GM12878 (cell line): ENCODE measurements at regions not wholly inside any gene's neighbourhood (a gene's known extent, or its start where the extent isn't known, plus 50 kb on each side); places are given as distances from the start of the nearest gene placed in this dataset. TPM values are rescaled to one million over a fixed set of nuclear protein-coding genes. Genes with fewer than 3 reads are reported as not detected.

ENCODE experiments used
- ATAC-seq: fragments of 200-7000 bp; cut with Tn5 transposase; 3 replicates; pipeline ENCODE4 v1.9.1; 2020; ENCODE audit warnings: mild to moderate bottlenecking, moderate library complexity
- BruUV-seq: library from RNA; stranded (reverse); fragments of 400-500 nt; replicated peaks from 2 replicates; lab custom pipeline; 2021; lab: Mats Ljungman, UMichigan
- CTCF ChIA-PET: fragments of 300-600 bp; sonication (Branson Sonifier 250); formaldehyde crosslinking; extraction: SDS; loops from one replicate; lab custom pipeline; 2021; ENCODE audit warnings: inconsistent platforms; lab: Yijun Ruan, JAX
- POLR2A ChIA-PET: fragments of 350-600 bp; formaldehyde crosslinking; extraction: SDS; loops from one replicate; lab custom pipeline; 2021; ENCODE audit warnings: inconsistent platforms; lab: Charles Lee
- RAD21 ChIA-PET: fragments of 300-600 bp; sonication (Branson Sonifier 250); formaldehyde crosslinking; loops from one replicate; lab custom pipeline; 2023; ENCODE audit warnings: antibody characterized with exemption; ENCODE audit not compliant: unreplicated experiment; lab: Charles Lee
- SMC1A ChIA-PET: fragments of 300-600 bp; sonication (Branson Sonifier 250); formaldehyde crosslinking; loops from one replicate; lab custom pipeline; 2023; ENCODE audit not compliant: unreplicated experiment, uncharacterized antibody; lab: Charles Lee
- DNase-seq: peaks from one replicate; pipeline ENCODE4 v3.0.0-alpha.2; 2011; ENCODE audit warnings: low read depth, low spot score
- FAIRE-seq: peaks from 3 replicates; lab custom pipeline; 2011; peaks lifted over from hg19 to GRCh38; lab: Jason Lieb, UNC
- H2AFZ ChIP-seq: 2 replicates; pipeline ENCODE4 v1.6.0; 2011; ENCODE audit warnings: low read depth, low read length, control low read depth; ENCODE audit not compliant: control insufficient read depth
- H3K27ac ChIP-seq: 2 replicates; pipeline ENCODE4 v1.5.1; 2011; ENCODE audit warnings: control low read depth; ENCODE audit not compliant: control insufficient read depth, insufficient read depth
- H3K27me3 ChIP-seq, 2 experiments: replicated peaks in 1 of 2; 2 replicates each; pipeline versions ENCODE4 v1.6.0 to v1.6.1; 2011; ENCODE audit warnings: low read length in 1 of 2; ENCODE audit not compliant: control insufficient read depth in 2 of 2, insufficient read depth in 2 of 2
- H3K36me3 ChIP-seq, 2 experiments: 2 replicates each; pipeline ENCODE4 v1.5.1; 2011; ENCODE audit warnings: low read length in 1 of 2; ENCODE audit not compliant: control insufficient read depth in 2 of 2, insufficient read depth in 2 of 2
- H3K4me1 ChIP-seq: 2 replicates; pipeline ENCODE4 v1.6.1; 2011; ENCODE audit warnings: mild to moderate bottlenecking, low read length, moderate library complexity, mixed read lengths; ENCODE audit not compliant: control insufficient read depth, insufficient read depth
- H3K4me2 ChIP-seq: 2 replicates; pipeline ENCODE4 v1.6.0; 2011; ENCODE audit warnings: control low read depth; ENCODE audit not compliant: control insufficient read depth, insufficient read depth
- H3K4me3 ChIP-seq: fragments of 200-600 bp; sonication (generic); 2 replicates; pipeline ENCODE4 v1.5.1; 2016
- H3K79me2 ChIP-seq: 2 replicates; pipeline ENCODE4 v1.6.0; 2011; ENCODE audit warnings: low read length; ENCODE audit not compliant: control insufficient read depth, insufficient read depth
- H3K9ac ChIP-seq: 2 replicates; pipeline ENCODE4 v1.8.0; 2011; ENCODE audit warnings: low read length, control low read depth, mixed read lengths; ENCODE audit not compliant: control insufficient read depth, insufficient read depth
- H3K9me3 ChIP-seq: replicated peaks from 3 replicates; pipeline ENCODE4 v1.5.1; 2011; ENCODE audit warnings: mild to moderate bottlenecking, low read length; ENCODE audit not compliant: control insufficient read depth, insufficient read depth
- H4K20me1 ChIP-seq: 2 replicates; pipeline ENCODE4 v1.6.0; 2011; ENCODE audit not compliant: control insufficient read depth, insufficient read depth
- CHD2 ChIP-seq: IDR thresholded peaks from 2 replicates; pipeline ENCODE4 v1.6.1; 2011; ENCODE audit warnings: low read depth, low read length, improper control_type of control experiment, borderline replicate concordance
- IRF4 ChIP-seq: IDR thresholded peaks from 2 replicates; pipeline ENCODE4 v1.6.1; 2011; ENCODE audit warnings: low read depth, low read length
- NFYB ChIP-seq: IDR thresholded peaks from 2 replicates; pipeline ENCODE4 v1.6.1; 2011; ENCODE audit warnings: low read depth, mild to moderate bottlenecking, low read length, improper control_type of control experiment, moderate library complexity; ENCODE audit not compliant: insufficient read depth
- NRF1 ChIP-seq: conservative IDR thresholded peaks from 2 replicates; pipeline ENCODE4 v1.6.1; 2011; ENCODE audit warnings: mild to moderate bottlenecking, low read depth, low read length, improper control_type of control experiment
- REST ChIP-seq: IDR thresholded peaks from 2 replicates; pipeline ENCODE4 v1.6.1; 2012; ENCODE audit warnings: mild to moderate bottlenecking, low read depth, low read length
- SKIL ChIP-seq: fragments of 450-650 bp; IDR thresholded peaks from 2 replicates; pipeline ENCODE4 v1.6.1; 2017; ENCODE audit warnings: mild to moderate bottlenecking, low read depth, inconsistent platforms; ENCODE audit not compliant: poor library complexity, severe bottlenecking
- SMAD5 ChIP-seq: IDR thresholded peaks from 2 replicates; pipeline ENCODE4 v1.6.1; 2016; ENCODE audit warnings: antibody characterized with exemption, low read depth
- WRNIP1 ChIP-seq: IDR thresholded peaks from 2 replicates; pipeline ENCODE4 v1.6.1; 2011; ENCODE audit warnings: low read depth, low read length, improper control_type of control experiment, borderline replicate concordance
- ZZZ3 ChIP-seq: IDR thresholded peaks from 2 replicates; pipeline ENCODE4 v1.6.1; 2011; ENCODE audit warnings: low read depth; ENCODE audit not compliant: control insufficient read depth, insufficient read length
- WGBS: methylation state at CpG from one replicate; pipeline ENCODE4 v1.1.6; 2016; ENCODE audit warnings: low lambda C conversion rate; ENCODE audit not compliant: insufficient replicate concordance, insufficient coverage; ENCODE audit errors: missing lambda C conversion rate; 5-methylcytosine and 5-hydroxymethylcytosine counted together
- in situ Hi-C: fragments of 300-500 bp; cut with MboI; formaldehyde crosslinking; loops from 9 replicates; pipeline ENCODE4 v1.14.3; 2018; ENCODE audit warnings: mixed read lengths
- intact Hi-C: fragments of 100-400 bp; cut with micrococcal nuclease; formaldehyde crosslinking; loops from one replicate; pipeline ENCODE4 v1.14.2; 2022; ENCODE audit not compliant: unreplicated experiment
- microRNA-seq: library from miRNA; unstranded; fragments of <30 nt; microRNA quantifications from one replicate; pipeline ENCODE4, GENCODE V29; 2018
- small RNA-seq: library from RNA; depleted of rRNA; stranded (forward); fragments of <200 nt; gene quantifications from one replicate; pipeline ENCODE3, GENCODE V24; 2014

- Histone ChIP-seq H4K20me1 (peaks cover 22% of the 10 kb centered on the region), H2AFZ (no peak overlapping the region), H3K9ac (no peak overlapping the region; the same call in 1 of the 2 replicates), H3K4me2 (peak overlapping the region; percentile 41), H3K4me3 (no peak overlapping the region), H3K79me2 (peaks cover 79% of the 10 kb centered on the region), H3K4me1 (peaks cover 26% of the 10 kb centered on the region), H3K36me3 (peaks cover 0 to 4% of the 10 kb centered on the region in 2 experiments; a peak in 2 of 4 replicates), H3K27ac (no peak overlapping the region), H3K9me3 (no peaks in the 10 kb centered on the region), H3K27me3 (no peaks in the 10 kb centered on the region)
- FAIRE-seq (no peak), ATAC-seq (no peak), DNase-seq (no peak)
- RAD21 ChIA-PET, result interaction anchor here (0.7 to 2.2 kb wide), 4 partner anchors 10 to 141 kb away, joined by 3 to 11 read pairs (median 4); no protein-coding TSS in a partner anchor
- in situ Hi-C loops (loop anchor here (25.0 kb wide), 1 partner anchor 951 kb away; the partner anchor contains the start of gene COTL1), intact Hi-C loops (no loop called here)
- SMC1A ChIA-PET, result interaction anchor here (1.9 kb wide), 1 partner anchor 9 kb away, joined by 7 read pairs; no protein-coding TSS in a partner anchor
- POLR2A ChIA-PET, result interaction anchor here (0.6 to 2.1 kb wide), 2 partner anchors 9 to 13 kb away, joined by 3 to 12 read pairs; no protein-coding TSS in a partner anchor
- 79% methylated on average over 7 of the region's 8 CpGs for WGBS
- CTCF ChIA-PET, result interaction anchor here (0.6 to 2.2 kb wide), 9 partner anchors 9 to 143 kb away, joined by 3 to 19 read pairs (median 6); partner anchors contain the start of gene GSE1
- BruUV-seq, result no TSS peak
- TF ChIP-seq IRF4, result no peak
- no peak for TF ChIP-seq WRNIP1
- no peak for TF ChIP-seq NRF1
- no peak for TF ChIP-seq SKIL
- no peak for TF ChIP-seq REST
- TF ChIP-seq NFYB, result no peak
- no peak for TF ChIP-seq SMAD5
- TF ChIP-seq ZZZ3, result no peak
- TF ChIP-seq CHD2, result no peak
Observed at GRCh38 chr16:85563034-85563433, 50.1 kb upstream of the GSE1 start.

Small RNA genes in the stretch of these regions (microRNA-seq; reads per million reads assigned to microRNA genes)
- gene MIR5093, result not detected

Small RNA genes in the stretch of these regions (small RNA-seq; reads per million reads assigned to genes)
- gene COX6CP16 (not detected), gene MIR5093 (not detected)
